ENCODE measurements at regions not wholly inside any gene's neighbourhood (a gene's known extent, or its start where the extent isn't known, plus 50 kb on each side); places are given as distances from the start of the nearest gene placed in this dataset.

DNA sequence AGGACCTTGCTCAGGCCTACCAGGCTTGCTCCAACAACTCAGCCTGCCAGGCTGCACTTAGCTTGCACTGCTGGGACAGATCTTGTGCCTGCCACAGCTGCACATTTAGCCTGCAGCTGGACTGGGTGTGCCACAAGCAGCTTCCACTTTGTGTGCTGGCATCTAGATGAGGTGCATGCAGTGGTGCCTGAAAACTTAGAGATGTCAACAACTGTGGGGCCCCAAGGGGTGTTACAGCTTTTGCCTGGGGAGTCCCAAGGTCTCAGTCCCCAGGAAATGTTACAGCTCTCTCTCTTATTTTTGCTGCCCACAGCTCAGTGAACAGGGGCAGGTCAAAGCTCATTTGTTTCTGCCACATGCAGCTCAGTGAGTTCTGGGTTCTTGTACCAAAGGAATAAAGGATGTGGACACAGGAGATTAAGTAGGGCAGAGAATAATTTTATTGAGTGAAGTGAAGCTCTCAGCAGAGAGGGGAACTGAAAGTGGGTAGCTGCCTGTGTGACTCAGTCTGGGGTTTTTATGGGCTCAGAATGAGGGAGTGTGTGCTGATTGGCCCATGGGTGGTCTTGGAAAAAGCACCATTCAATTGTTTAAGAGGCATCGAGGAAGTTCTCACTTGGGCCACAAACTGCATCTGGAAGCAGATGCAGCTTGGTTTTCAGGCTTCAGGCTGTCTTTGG lies 828.3 kb downstream of the TECRL start:
- TF ChIP-seq, protein P1, sequence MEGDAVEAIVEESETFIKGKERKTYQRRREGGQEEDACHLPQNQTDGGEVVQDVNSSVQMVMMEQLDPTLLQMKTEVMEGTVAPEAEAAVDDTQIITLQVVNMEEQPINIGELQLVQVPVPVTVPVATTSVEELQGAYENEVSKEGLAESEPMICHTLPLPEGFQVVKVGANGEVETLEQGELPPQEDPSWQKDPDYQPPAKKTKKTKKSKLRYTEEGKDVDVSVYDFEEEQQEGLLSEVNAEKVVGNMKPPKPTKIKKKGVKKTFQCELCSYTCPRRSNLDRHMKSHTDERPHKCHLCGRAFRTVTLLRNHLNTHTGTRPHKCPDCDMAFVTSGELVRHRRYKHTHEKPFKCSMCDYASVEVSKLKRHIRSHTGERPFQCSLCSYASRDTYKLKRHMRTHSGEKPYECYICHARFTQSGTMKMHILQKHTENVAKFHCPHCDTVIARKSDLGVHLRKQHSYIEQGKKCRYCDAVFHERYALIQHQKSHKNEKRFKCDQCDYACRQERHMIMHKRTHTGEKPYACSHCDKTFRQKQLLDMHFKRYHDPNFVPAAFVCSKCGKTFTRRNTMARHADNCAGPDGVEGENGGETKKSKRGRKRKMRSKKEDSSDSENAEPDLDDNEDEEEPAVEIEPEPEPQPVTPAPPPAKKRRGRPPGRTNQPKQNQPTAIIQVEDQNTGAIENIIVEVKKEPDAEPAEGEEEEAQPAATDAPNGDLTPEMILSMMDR (IDR thresholded peaks at IDR 0.05; ENCODE audit: poor library complexity), result no peak
- no peak for TF ChIP-seq EZH2 (IDR thresholded peaks at IDR 0.05; ENCODE audit: borderline replicate concordance)
- TF ChIP-seq EZH2phosphoT487 (IDR thresholded peaks at IDR 0.05; ENCODE audit: low read depth, severe bottlenecking, unreplicated experiment), result no peak
- H3K9me2 ChIP-seq (replicated peaks; ENCODE audit: insufficient read depth), result no peaks in the 10 kb centered on the region
- H3K9me3 ChIP-seq (ENCODE audit: low read depth), result no peaks in the 10 kb centered on the region
- H3K27ac ChIP-seq, result no peak overlapping the region
- no peak overlapping the region for H3K4me3 ChIP-seq
- H4K20me1 ChIP-seq (ENCODE audit: insufficient read depth, poor library complexity, severe bottlenecking), result no peaks in the 10 kb centered on the region
- H3K36me3 ChIP-seq (replicated peaks; ENCODE audit: insufficient read depth, low read depth), result no peaks in the 10 kb centered on the region
- no peaks in the 10 kb centered on the region for H3K79me2 ChIP-seq
- H2AFZ ChIP-seq, result no peak overlapping the region
- no peaks in the 10 kb centered on the region for H3K27me3 ChIP-seq
- WGBS (ENCODE audit: low lambda C conversion rate, missing lambda C conversion rate), result 21% methylated on average over 1 of the region's 1 CpG
- H3K4me2 ChIP-seq, result no peak overlapping the region
- no peak for DNase-seq (ENCODE audit: low spot score)
- no peaks in the 10 kb centered on the region for H3K4me1 ChIP-seq (ENCODE audit: insufficient read depth)

DNA sequence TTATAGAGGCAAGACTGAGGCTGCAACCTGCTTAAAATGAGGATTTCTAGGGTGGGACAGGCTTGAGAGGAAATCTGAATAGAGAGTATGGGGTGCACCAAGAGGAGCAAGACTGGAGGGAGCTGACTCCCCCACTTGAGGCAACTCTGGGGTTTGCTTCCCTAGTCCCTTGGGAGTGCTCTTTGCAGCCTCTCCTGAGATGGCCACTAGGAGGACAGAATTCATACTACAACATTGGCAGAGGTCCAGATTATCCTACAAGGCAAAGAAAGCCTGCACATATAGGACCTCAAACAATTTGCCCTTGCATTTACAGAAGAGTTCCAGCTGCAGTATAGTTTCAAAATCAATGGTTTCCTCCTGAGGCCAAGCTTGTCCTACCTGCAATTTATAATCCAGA lies 830.9 kb downstream of the TECRL start:
- Histone ChIP-seq H3K9me2 (replicated peaks; ENCODE audit: insufficient read depth) (no peaks in the 10 kb centered on the region), H3K9me3 (ENCODE audit: low read depth) (no peaks in the 10 kb centered on the region), H3K4me3 (no peak overlapping the region), H3K79me2 (no peaks in the 10 kb centered on the region), H3K27ac (no peak overlapping the region), H4K20me1 (ENCODE audit: insufficient read depth, poor library complexity, severe bottlenecking) (no peaks in the 10 kb centered on the region), H3K36me3 (replicated peaks; ENCODE audit: insufficient read depth, low read depth) (no peaks in the 10 kb centered on the region), H3K4me2 (no peak overlapping the region), H3K4me1 (ENCODE audit: insufficient read depth) (no peaks in the 10 kb centered on the region), H3K27me3 (no peaks in the 10 kb centered on the region), H2AFZ (no peak overlapping the region)
- no peak for DNase-seq (ENCODE audit: low spot score)
- TF ChIP-seq, protein P1 (IDR thresholded peaks at IDR 0.05; ENCODE audit: poor library complexity), result no peak
- TF ChIP-seq EZH2 (IDR thresholded peaks at IDR 0.05; ENCODE audit: borderline replicate concordance) (no peak), EZH2phosphoT487 (IDR thresholded peaks at IDR 0.05; ENCODE audit: low read depth, severe bottlenecking, unreplicated experiment) (no peak)

DNA sequence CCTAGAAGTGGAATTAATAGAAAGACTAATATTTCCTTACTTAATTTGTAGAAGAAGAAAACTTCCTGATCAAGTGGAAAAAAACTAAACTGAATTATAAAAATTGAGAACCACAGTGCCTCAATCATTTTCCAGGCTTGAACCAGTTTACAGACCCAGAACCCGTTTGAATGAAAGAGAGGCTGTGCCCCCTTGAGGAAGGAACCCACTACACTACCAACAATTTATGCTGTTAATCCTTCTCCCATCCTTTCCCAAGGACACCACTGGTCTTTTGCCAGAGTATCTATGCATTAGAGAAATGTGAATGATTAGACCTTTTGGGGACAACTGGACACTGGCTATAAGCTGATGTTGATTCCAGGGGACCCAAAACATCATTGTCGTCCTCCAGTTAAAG lies 842.6 kb downstream of the TECRL start:
- H3K36me3 ChIP-seq (replicated peaks; ENCODE audit: insufficient read depth, low read depth), result no peaks in the 10 kb centered on the region

More for the DNA sequence above, 842.6 kb downstream of the TECRL start:
- H3K4me3 ChIP-seq, result no peak overlapping the region
- no peaks in the 10 kb centered on the region for H3K79me2 ChIP-seq
- no peaks in the 10 kb centered on the region for H3K9me2 ChIP-seq (replicated peaks; ENCODE audit: insufficient read depth)
- H2AFZ ChIP-seq, result no peak overlapping the region
- no peak overlapping the region for H3K4me2 ChIP-seq
- H3K27ac ChIP-seq, result no peak overlapping the region
- H4K20me1 ChIP-seq (ENCODE audit: insufficient read depth, poor library complexity, severe bottlenecking), result no peaks in the 10 kb centered on the region
- H3K4me1 ChIP-seq (ENCODE audit: insufficient read depth), result no peaks in the 10 kb centered on the region
- WGBS (ENCODE audit: low lambda C conversion rate, missing lambda C conversion rate), result 68% methylated on average over 2 of the region's 2 CpGs
- no peaks in the 10 kb centered on the region for H3K27me3 ChIP-seq
- TF ChIP-seq EZH2 (IDR thresholded peaks at IDR 0.05; ENCODE audit: borderline replicate concordance) (no peak), EZH2phosphoT487 (IDR thresholded peaks at IDR 0.05; ENCODE audit: low read depth, severe bottlenecking, unreplicated experiment) (no peak)
- TF ChIP-seq, protein P1 (IDR thresholded peaks at IDR 0.05; ENCODE audit: poor library complexity), result no peak
- no peaks in the 10 kb centered on the region for H3K9me3 ChIP-seq (ENCODE audit: low read depth)
- no peak for DNase-seq (ENCODE audit: low spot score)
